SK-N-SH (cell line): ENCODE measurements at regions not wholly inside any gene's neighbourhood (a gene's known extent, or its start where the extent isn't known, plus 50 kb on each side); places are given as distances from the start of the nearest gene placed in this dataset.

ENCODE experiments used
- CTCF ChIA-PET: fragments of 300-600, 350-600 bp; formaldehyde crosslinking; extraction: SDS; loops from one replicate; lab custom pipeline; 2021; lab: Yijun Ruan, JAX
- POLR2A ChIA-PET: fragments of 350-600 bp; sonication (Branson Sonifier 250); formaldehyde crosslinking; extraction: SDS; loops from one replicate; lab custom pipeline; 2020; ENCODE audit warnings: antibody characterized with exemption, inconsistent platforms; lab: Yijun Ruan, JAX
- DNase-seq: peaks from one replicate; pipeline ENCODE4 v3.0.0; 2012
- H2AFZ ChIP-seq: fragments of 200-600 bp; sonication (generic); 2 replicates; pipeline ENCODE4 v1.8.1; 2016; ENCODE audit warnings: antibody characterized with exemption, mild to moderate bottlenecking, low read depth
- H3F3A ChIP-seq: fragments of 200-600 bp; sonication (generic); replicated peaks from 2 replicates; pipeline ENCODE3; 2016; ENCODE audit warnings: antibody characterized with exemption, mild to moderate bottlenecking; ENCODE audit not compliant: insufficient read depth
- H3K27ac ChIP-seq, 2 experiments: fragments of 200-500 bp in 1 of 2; fragments of 200-600 bp in 1 of 2; sonication (Bioruptor generic) in 1 of 2; sonication (generic), shearing (Covaris generic) in 1 of 2; 2 replicates each; pipeline versions ENCODE4 v1.5.1 to v1.6.1; 2014 to 2016; ENCODE audit warnings: low read depth in 2 of 2, inconsistent platforms in 1 of 2, low read length in 1 of 2, mild to moderate bottlenecking in 1 of 2, mixed read lengths in 1 of 2
- H3K27me3 ChIP-seq: fragments of 200-600 bp; sonication (generic), shearing (Covaris generic); 2 replicates; pipeline ENCODE4 v1.6.1; 2016; ENCODE audit warnings: mixed run types; ENCODE audit not compliant: insufficient read depth
- H3K36me3 ChIP-seq, 2 experiments: fragments of 200-500 bp in 1 of 2; fragments of 200-600 bp in 1 of 2; sonication (Bioruptor generic) in 1 of 2; sonication (generic) in 1 of 2; replicated peaks in 1 of 2; 2 replicates each; pipeline versions ENCODE3 to v1.5.1; 2014 to 2016; ENCODE audit warnings: low read length in 1 of 2, mild to moderate bottlenecking in 1 of 2; ENCODE audit not compliant: insufficient read depth in 2 of 2, control insufficient read depth in 1 of 2
- H3K4me1 ChIP-seq, 2 experiments: fragments of 200-500 bp in 1 of 2; fragments of 200-600 bp in 1 of 2; sonication (Bioruptor generic) in 1 of 2; sonication (generic), shearing (Covaris generic) in 1 of 2; 2 replicates each; pipeline versions ENCODE4 v1.5.1 to v1.6.1; 2014 to 2016; ENCODE audit warnings: low read depth in 1 of 2, low read length in 1 of 2, mixed run types in 1 of 2; ENCODE audit not compliant: insufficient read depth in 2 of 2, control insufficient read depth in 1 of 2
- H3K4me2 ChIP-seq: fragments of 200-600 bp; sonication (generic), shearing (Covaris generic); 2 replicates; pipeline ENCODE4 v1.6.1; 2017; ENCODE audit warnings: mixed run types
- H3K4me3 ChIP-seq, 2 experiments: fragments of 200-500 bp in 1 of 2; fragments of 200-600 bp in 1 of 2; sonication (Bioruptor generic) in 1 of 2; sonication (generic), shearing (Covaris generic) in 1 of 2; 2 replicates each; pipeline versions ENCODE4 v1.5.1 to v1.8.1; 2014 to 2016; ENCODE audit warnings: low read depth in 2 of 2, inconsistent platforms in 1 of 2, low read length in 1 of 2, mild to moderate bottlenecking in 1 of 2, mixed read lengths in 1 of 2, moderate library complexity in 1 of 2
- H3K79me2 ChIP-seq: fragments of 200-600 bp; sonication (generic); 2 replicates; pipeline ENCODE4 v1.8.1; 2017; ENCODE audit warnings: mild to moderate bottlenecking; ENCODE audit not compliant: insufficient read depth
- H3K9ac ChIP-seq: fragments of 200-600 bp; sonication (generic); 2 replicates; pipeline ENCODE4 v1.6.1; 2017; ENCODE audit warnings: mixed run types
- H3K9me2 ChIP-seq: fragments of 200-600 bp; sonication (generic); 2 replicates; pipeline ENCODE4 v1.6.1; 2017; ENCODE audit warnings: mixed run types
- H3K9me3 ChIP-seq: fragments of 200-600 bp; sonication (generic); 2 replicates; pipeline ENCODE4 v1.6.1; 2017; ENCODE audit warnings: mixed run types, mild to moderate bottlenecking, moderate library complexity
- H4K20me1 ChIP-seq: fragments of 200-600 bp; sonication (generic); 2 replicates; pipeline ENCODE4 v1.6.1; 2017; ENCODE audit warnings: mild to moderate bottlenecking, mixed run types; ENCODE audit not compliant: insufficient read depth
- CHD2 ChIP-seq: fragments of 150-350 bp; IDR thresholded peaks from 2 replicates; pipeline ENCODE4 v1.6.1; 2018; ENCODE audit warnings: low read length; ENCODE audit not compliant: partially characterized antibody
- ELF1 ChIP-seq: IDR thresholded peaks from 2 replicates; pipeline ENCODE4 v1.4.0; 2012
- FOXJ3 ChIP-seq: sonication (generic); formaldehyde crosslinking; IDR thresholded peaks from 2 replicates; pipeline ENCODE4 v1.5.1; 2020; ENCODE audit warnings: mild to moderate bottlenecking, missing genetic modification reagents
- FOXM1 ChIP-seq: IDR thresholded peaks from 2 replicates; pipeline ENCODE4 v1.4.0; 2012; ENCODE audit warnings: low read depth, mild to moderate bottlenecking
- GATA2 ChIP-seq: sonication (generic); formaldehyde crosslinking; IDR thresholded peaks from 2 replicates; pipeline ENCODE4 v1.5.0; 2020; ENCODE audit warnings: mild to moderate bottlenecking, missing genetic modification reagents
- MAX ChIP-seq: IDR thresholded peaks from 2 replicates; pipeline ENCODE4 v1.4.0; 2012; ENCODE audit warnings: low read depth
- MXI1 ChIP-seq: IDR thresholded peaks from 2 replicates; pipeline ENCODE4 v1.6.1; 2012; ENCODE audit warnings: mild to moderate bottlenecking, low read depth, low read length, improper control_type of control experiment
- NFIC ChIP-seq: IDR thresholded peaks from 2 replicates; pipeline ENCODE4 v1.4.0; 2012; ENCODE audit warnings: borderline replicate concordance
- NRF1 ChIP-seq: IDR thresholded peaks from 2 replicates; pipeline ENCODE4 v1.6.1; 2012; ENCODE audit warnings: low read depth, mild to moderate bottlenecking, low read length
- POLR2AphosphoS5 ChIP-seq: IDR thresholded peaks from 2 replicates; pipeline ENCODE4 v1.6.1; 2012; ENCODE audit warnings: low read depth, low read length
- RCOR1 ChIP-seq: fragments of 150-350 bp; IDR thresholded peaks from 2 replicates; pipeline ENCODE4 v1.6.1; 2017; ENCODE audit warnings: antibody characterized with exemption, low read length
- RXRA ChIP-seq: IDR thresholded peaks from 2 replicates; pipeline ENCODE4 v1.4.0; 2012; ENCODE audit warnings: low read depth, mild to moderate bottlenecking, borderline replicate concordance
- SMC3 ChIP-seq: IDR thresholded peaks from 2 replicates; pipeline ENCODE4 v1.6.1; 2012; ENCODE audit warnings: low read depth, low read length, improper control_type of control experiment
- TAF1 ChIP-seq: IDR thresholded peaks from 2 replicates; pipeline ENCODE4 v1.6.1; 2012; ENCODE audit warnings: low read depth, mild to moderate bottlenecking, low read length, moderate library complexity, borderline replicate concordance
- TEAD4 ChIP-seq: IDR thresholded peaks from 2 replicates; pipeline ENCODE4 v1.4.0; 2012; ENCODE audit warnings: mild to moderate bottlenecking, borderline replicate concordance; ENCODE audit not compliant: insufficient read depth
- USF1 ChIP-seq: IDR thresholded peaks from 2 replicates; pipeline ENCODE4 v1.4.0; 2012; ENCODE audit warnings: low read depth, borderline replicate concordance
- USF2 ChIP-seq: fragments of 150-350 bp; IDR thresholded peaks from 2 replicates; pipeline ENCODE4 v1.6.1; 2017; ENCODE audit warnings: antibody characterized with exemption, low read length, low read depth, borderline replicate concordance
- YY1 ChIP-seq: IDR thresholded peaks from 2 replicates; pipeline ENCODE4 v1.4.0; 2012; ENCODE audit warnings: low read depth, mild to moderate bottlenecking
- WGBS: methylation state at CpG from one replicate; pipeline ENCODE4 v1.1.6; 2017; ENCODE audit warnings: low lambda C conversion rate; 5-methylcytosine and 5-hydroxymethylcytosine counted together
- TF ChIP-seq, protein P1 (sequence below): IDR thresholded peaks from 2 replicates; pipeline ENCODE4; 2012
- TF ChIP-seq, protein P2 (sequence below): IDR thresholded peaks from 2 replicates; pipeline ENCODE4 v1.4.0; 2012; ENCODE audit warnings: low read depth, borderline replicate concordance

DNA sequence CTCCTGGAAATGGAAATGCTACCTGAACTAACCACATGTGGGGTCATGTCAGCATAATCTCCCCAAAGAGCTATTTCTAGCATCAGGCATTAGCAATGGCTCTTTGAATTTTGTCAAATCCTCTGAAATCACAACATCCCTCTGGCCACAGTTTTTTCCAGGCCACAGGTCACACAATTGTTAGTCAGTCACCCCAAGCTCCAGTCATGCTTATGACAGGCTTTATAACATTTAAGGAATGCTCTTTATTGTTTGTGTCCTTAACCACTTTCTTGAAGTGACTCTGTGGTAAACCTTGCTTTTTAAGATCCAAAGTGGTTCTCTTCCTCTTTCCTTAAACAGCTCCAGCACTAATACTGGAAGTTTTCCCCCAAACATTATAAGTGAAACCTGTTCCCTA is 169.2 kb upstream of the HMHB1 start:
- ChIA-PET POLR2A (no interaction called here), CTCF (no interaction called here)
- H3F3A ChIP-seq, result no peaks in the 10 kb centered on the region
- no peak for DNase-seq
- H3K27me3 ChIP-seq, result no peaks in the 10 kb centered on the region
- no peak overlapping the region for H2AFZ ChIP-seq
- H3K27ac ChIP-seq, result no peak overlapping the region
- H3K4me3 ChIP-seq, result no peak overlapping the region
- H3K9ac ChIP-seq, result no peak overlapping the region
- H3K4me2 ChIP-seq, result no peak overlapping the region
- H3K9me3 ChIP-seq, result no peaks in the 10 kb centered on the region
- H3K36me3 ChIP-seq, result no peaks in the 10 kb centered on the region
- H3K79me2 ChIP-seq, result no peaks in the 10 kb centered on the region
- TF ChIP-seq, protein P1, sequence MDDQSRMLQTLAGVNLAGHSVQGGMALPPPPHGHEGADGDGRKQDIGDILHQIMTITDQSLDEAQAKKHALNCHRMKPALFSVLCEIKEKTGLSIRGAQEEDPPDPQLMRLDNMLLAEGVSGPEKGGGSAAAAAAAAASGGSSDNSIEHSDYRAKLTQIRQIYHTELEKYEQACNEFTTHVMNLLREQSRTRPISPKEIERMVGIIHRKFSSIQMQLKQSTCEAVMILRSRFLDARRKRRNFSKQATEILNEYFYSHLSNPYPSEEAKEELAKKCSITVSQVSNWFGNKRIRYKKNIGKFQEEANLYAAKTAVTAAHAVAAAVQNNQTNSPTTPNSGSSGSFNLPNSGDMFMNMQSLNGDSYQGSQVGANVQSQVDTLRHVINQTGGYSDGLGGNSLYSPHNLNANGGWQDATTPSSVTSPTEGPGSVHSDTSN, result no peak
- TF ChIP-seq USF2, result no peak
- TF ChIP-seq RXRA, result no peak
- no peak for TF ChIP-seq MAX
- TF ChIP-seq ELF1, result no peak
- no peak for TF ChIP-seq TEAD4
- TF ChIP-seq, protein P2, sequence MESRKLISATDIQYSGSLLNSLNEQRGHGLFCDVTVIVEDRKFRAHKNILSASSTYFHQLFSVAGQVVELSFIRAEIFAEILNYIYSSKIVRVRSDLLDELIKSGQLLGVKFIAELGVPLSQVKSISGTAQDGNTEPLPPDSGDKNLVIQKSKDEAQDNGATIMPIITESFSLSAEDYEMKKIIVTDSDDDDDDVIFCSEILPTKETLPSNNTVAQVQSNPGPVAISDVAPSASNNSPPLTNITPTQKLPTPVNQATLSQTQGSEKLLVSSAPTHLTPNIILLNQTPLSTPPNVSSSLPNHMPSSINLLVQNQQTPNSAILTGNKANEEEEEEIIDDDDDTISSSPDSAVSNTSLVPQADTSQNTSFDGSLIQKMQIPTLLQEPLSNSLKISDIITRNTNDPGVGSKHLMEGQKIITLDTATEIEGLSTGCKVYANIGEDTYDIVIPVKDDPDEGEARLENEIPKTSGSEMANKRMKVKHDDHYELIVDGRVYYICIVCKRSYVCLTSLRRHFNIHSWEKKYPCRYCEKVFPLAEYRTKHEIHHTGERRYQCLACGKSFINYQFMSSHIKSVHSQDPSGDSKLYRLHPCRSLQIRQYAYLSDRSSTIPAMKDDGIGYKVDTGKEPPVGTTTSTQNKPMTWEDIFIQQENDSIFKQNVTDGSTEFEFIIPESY, result no peak
- no peak for TF ChIP-seq TAF1
- TF ChIP-seq YY1, result no peak
- no peak for TF ChIP-seq NFIC
- TF ChIP-seq FOXJ3 (CRISPR knock-in tag), result no peak
- H4K20me1 ChIP-seq, result no peaks in the 10 kb centered on the region
- H3K9me2 ChIP-seq, result no peaks in the 10 kb centered on the region
- H3K4me1 ChIP-seq, result no peaks in the 10 kb centered on the region

GRCh38 chr5:143641549-143642355 is 170.2 kb upstream of the HMHB1 start:
- H3K79me2 ChIP-seq, result no peaks in the 10 kb centered on the region
- no peaks in the 10 kb centered on the region for H3K9me2 ChIP-seq
- H3K9ac ChIP-seq, result no peak overlapping the region
- ChIA-PET CTCF (interaction anchor here (0.6 to 0.8 kb wide), 2 partner anchors 78 to 201 kb away, joined by 3 read pairs; no protein-coding TSS in a partner anchor), POLR2A (no interaction called here)
- DNase-seq, result no peak
- H3K4me1 ChIP-seq, result no peaks in the 10 kb centered on the region
- H3K4me2 ChIP-seq, result no peak overlapping the region
- no peaks in the 10 kb centered on the region for H3K9me3 ChIP-seq
- H2AFZ ChIP-seq, result no peak overlapping the region
- H3K27me3 ChIP-seq, result no peaks in the 10 kb centered on the region
- H3K36me3 ChIP-seq, result no peaks in the 10 kb centered on the region
- no peaks in the 10 kb centered on the region for H4K20me1 ChIP-seq
- H3K4me3 ChIP-seq, result no peak overlapping the region
- WGBS, result 88% methylated on average over 6 of the region's 6 CpGs
- no peak overlapping the region for H3K27ac ChIP-seq
- H3F3A ChIP-seq, result no peaks in the 10 kb centered on the region
- TF ChIP-seq SMC3, result no peak
- TF ChIP-seq, protein P1, result no peak
- TF ChIP-seq CHD2, result no peak
- TF ChIP-seq FOXM1, result no peak
- TF ChIP-seq YY1, result no peak
- TF ChIP-seq NFIC, result no peak
- no peak for TF ChIP-seq NRF1
- no peak for TF ChIP-seq POLR2AphosphoS5
- TF ChIP-seq USF1, result no peak
- no peak for TF ChIP-seq MAX
- TF ChIP-seq MXI1, result no peak
- TF ChIP-seq FOXJ3 (CRISPR knock-in tag), result no peak
- TF ChIP-seq RCOR1, result no peak
- no peak for TF ChIP-seq GATA2 (CRISPR knock-in tag)
